Heart right ventricle (tissue), 16 donors: ENCODE measurements at regions not wholly inside any gene's neighbourhood (a gene's known extent, or its start where the extent isn't known, plus 50 kb on each side); places are given as distances from the start of the nearest gene placed in this dataset.
A peak's percentile ranks its signal among the peaks of the same experiment; 100 is the strongest.

Source experiments
- ATAC-seq, 8 donors: fragments of 200-7000 bp; cut with Tn5 transposase; one replicate each; pipeline ENCODE4 v1.9.1; 2020; ENCODE audit warnings: mild to moderate bottlenecking in 8 of 8, moderate library complexity in 8 of 8, moderate number of reproducible peaks in 1 of 8
- DNase-seq, 2 donors: peaks; one replicate each; pipeline ENCODE4 v3.0.0-alpha.2; 2020
- H3K27ac ChIP-seq, 10 donors: fragments of 200-600 bp; sonication (generic) in 2 of 10; one replicate each; pipeline versions ENCODE4 v1.5.0 to v1.8.0; 2020 to 2022; ENCODE audit warnings: mild to moderate bottlenecking in 3 of 10
- H3K27me3 ChIP-seq, 7 donors: fragments of 200-600 bp; one replicate each; pipeline ENCODE4 v1.8.0; 2021 to 2022; ENCODE audit warnings: mild to moderate bottlenecking in 2 of 7
- H3K36me3 ChIP-seq, 9 donors: fragments of 200-600 bp; sonication (generic) in 1 of 9; one replicate each; pipeline versions ENCODE4 v1.5.0 to v1.8.0; 2020 to 2022; ENCODE audit warnings: mild to moderate bottlenecking in 2 of 9
- H3K4me1 ChIP-seq, 9 donors: fragments of 200-600 bp; sonication (generic) in 1 of 9; one replicate each; pipeline versions ENCODE4 v1.5.0 to v1.8.0; 2020 to 2022; ENCODE audit warnings: mild to moderate bottlenecking in 4 of 9
- H3K4me3 ChIP-seq, 10 donors: fragments of 200-600 bp; sonication (generic) in 2 of 10; one replicate each; pipeline versions ENCODE4 v1.5.0 to v1.8.0; 2020 to 2022; ENCODE audit warnings: mild to moderate bottlenecking in 7 of 10, moderate library complexity in 2 of 10
- H3K9me3 ChIP-seq, 11 donors: fragments of 200-600 bp in 10 of 11; sonication (generic) in 2 of 11; one replicate each; pipeline versions ENCODE4 v1.5.0 to v1.8.0; 2013 to 2022; ENCODE audit warnings: mild to moderate bottlenecking in 2 of 11, control low read depth in 1 of 11, moderate library complexity in 1 of 11
- WGBS, 2 donors: extraction: QIAGEN DNeasy Blood & Tissue Kit; methylation state at CpG; one replicate each; pipeline ENCODE4 v1.1.7; 2013; ENCODE audit warnings: inconsistent platforms in 1 of 2; 5-methylcytosine and 5-hydroxymethylcytosine counted together
- intact Hi-C, 10 donors: fragments of 100-400 bp; cut with DNase I; formaldehyde crosslinking; loops; one replicate each; pipeline versions ENCODE4 v1.11.1 to v1.14.2; 2022
- TF ChIP-seq, protein P1 (sequence below), 9 donors: fragments of 200-600 bp; sonication (generic) in 2 of 9; IDR thresholded peaks; one replicate each; pipeline versions ENCODE4 v1.5.0 to v1.8.0; 2021 to 2022; ENCODE audit warnings: antibody characterized with exemption in 9 of 9, mild to moderate bottlenecking in 5 of 9, moderate library complexity in 1 of 9
- donor health status: Arrhythmogenic right ventricular cardiomyopathy.
- donor health status: ischemic (EF 13 %, LVEDD 7.1; RV severe dilation, severe dysfunction).
- donor health status: healthy with polysubstance abuse.
- donor health status: DM: no; HTN: yes; CAD: no.
- donor health status: DM: no; HTN: no; CAD: no.
- donor health status: ischemic (EF 25% LVEDD 6.9; RV normal size, moderate dysfunction).
- donor health status: ischemic (EF 25% LVEDD 5.7; RV mildly dilated, moderate dysfunction).
- donor health status: healthy.
- donor health status: DM: yes; HTN: yes; CAD: no.
- donor health status: Ischemic cardiomyopathy.
- donor health status: ischemic (EF 35%, LVEDD 5.7; RV mildly dilated, moderate dysfunction).
- donor health status: nonischemic (EF 11% LVEDD 7.7; RV severe dilation, severe dysfunction).
- donor health status: DM: yes; HTN: yes; CAD: no.
- donor health status: PGD.
- donor health status: ischemic (EF 29% LVEDD 5.4; RV normal size, mild dysfunction).
- donor health status: nonischemic (EF 23%, LVEDD 6.1; RV moderate dilation, normal function).

DNA sequence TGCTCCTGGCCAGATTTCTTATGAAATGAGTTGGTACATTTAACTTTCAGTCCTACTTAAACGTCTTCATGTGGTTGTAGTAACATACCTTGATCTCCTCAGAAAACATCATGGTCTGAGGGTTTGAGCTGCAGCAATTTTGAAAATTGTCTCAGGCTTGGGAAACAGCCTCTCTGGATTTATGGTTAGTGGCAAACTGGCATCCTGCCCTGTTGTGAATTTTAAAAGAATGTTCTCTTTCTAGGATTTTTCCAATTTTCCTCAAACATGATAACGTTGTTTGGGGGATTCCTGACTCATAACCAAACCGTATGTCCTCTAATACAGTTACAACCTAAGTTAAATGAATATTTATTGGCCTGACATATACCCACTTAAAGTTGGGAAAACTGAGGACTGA, 624.4 kb downstream of the LMO4 start:
- intact Hi-C loops, result loop anchor here in 9 of 10 donors (2.0 to 10.0 kb wide), 9 partner anchors 626 to 828 kb away; partner anchors contain the start of gene LMO4 (in 3 of the 9)
- Histone ChIP-seq H3K9me3 (no peaks in the 10 kb centered on the region), H3K4me1 (peaks cover 0 to 24% (median 0%) of the 10 kb centered on the region in 9 donors), H3K4me3 (no peak overlapping the region), H3K27me3 (no peaks in the 10 kb centered on the region), H3K27ac (no peak overlapping the region), H3K36me3 (no peaks in the 10 kb centered on the region)
- no peak for ATAC-seq
- TF ChIP-seq, protein P1, sequence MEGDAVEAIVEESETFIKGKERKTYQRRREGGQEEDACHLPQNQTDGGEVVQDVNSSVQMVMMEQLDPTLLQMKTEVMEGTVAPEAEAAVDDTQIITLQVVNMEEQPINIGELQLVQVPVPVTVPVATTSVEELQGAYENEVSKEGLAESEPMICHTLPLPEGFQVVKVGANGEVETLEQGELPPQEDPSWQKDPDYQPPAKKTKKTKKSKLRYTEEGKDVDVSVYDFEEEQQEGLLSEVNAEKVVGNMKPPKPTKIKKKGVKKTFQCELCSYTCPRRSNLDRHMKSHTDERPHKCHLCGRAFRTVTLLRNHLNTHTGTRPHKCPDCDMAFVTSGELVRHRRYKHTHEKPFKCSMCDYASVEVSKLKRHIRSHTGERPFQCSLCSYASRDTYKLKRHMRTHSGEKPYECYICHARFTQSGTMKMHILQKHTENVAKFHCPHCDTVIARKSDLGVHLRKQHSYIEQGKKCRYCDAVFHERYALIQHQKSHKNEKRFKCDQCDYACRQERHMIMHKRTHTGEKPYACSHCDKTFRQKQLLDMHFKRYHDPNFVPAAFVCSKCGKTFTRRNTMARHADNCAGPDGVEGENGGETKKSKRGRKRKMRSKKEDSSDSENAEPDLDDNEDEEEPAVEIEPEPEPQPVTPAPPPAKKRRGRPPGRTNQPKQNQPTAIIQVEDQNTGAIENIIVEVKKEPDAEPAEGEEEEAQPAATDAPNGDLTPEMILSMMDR (IDR thresholded peaks at IDR 0.05), result no peak
- 63 to 82% methylated on average over 3 of the region's 3 CpGs for WGBS, 2 donors
- no peak for DNase-seq

DNA sequence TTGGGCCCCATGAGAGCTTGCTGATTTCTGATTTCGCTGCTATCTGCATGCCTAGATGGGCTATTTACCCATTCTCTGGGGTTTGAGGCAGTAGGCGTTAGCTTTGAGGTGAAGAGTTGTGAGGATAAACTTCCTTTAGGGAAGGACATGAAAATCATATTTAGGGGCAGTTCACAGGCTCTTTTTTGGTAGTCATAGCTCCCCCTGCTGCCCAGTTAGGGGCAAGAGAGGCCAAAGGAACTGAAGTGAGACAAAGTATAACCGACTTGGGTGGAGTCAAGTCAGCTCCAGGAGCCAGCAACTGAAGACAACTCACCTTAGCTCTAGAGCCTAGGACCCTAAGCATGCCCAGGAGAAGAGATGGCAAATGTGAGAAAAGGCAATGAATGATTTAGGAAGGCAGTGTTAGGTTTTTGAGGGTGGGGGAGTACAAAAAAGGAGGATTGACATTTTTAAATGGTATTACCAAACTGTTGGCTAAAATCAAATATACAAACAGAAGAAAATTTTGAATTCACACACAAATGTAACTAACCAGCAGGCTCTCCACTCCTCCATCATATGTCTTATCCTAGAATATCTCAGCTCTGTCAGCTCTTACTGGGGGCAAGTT, 625.2 kb downstream of the LMO4 start:
- peak; percentile 39 to 83 (median 72) for ATAC-seq
- TF ChIP-seq, protein P1 (IDR thresholded peaks at IDR 0.05), result peak; percentile 50 to 89 (median 82)
- H3K27me3 ChIP-seq, result no peaks in the 10 kb centered on the region
- no peaks in the 10 kb centered on the region for H3K9me3 ChIP-seq
- H3K36me3 ChIP-seq, result no peaks in the 10 kb centered on the region
- no peak overlapping the region for H3K4me3 ChIP-seq
- intact Hi-C loops, result loop anchor here in 9 of 10 donors (2.0 to 10.0 kb wide), 10 partner anchors 627 to 829 kb away; partner anchors contain the start of gene LMO4 (in 3 of the 9)
- no peak overlapping the region for H3K27ac ChIP-seq
- DNase-seq, result peak; percentile 27 to 66
- WGBS, 2 donors, result 11 to 26% methylated on average over 3 of the region's 3 CpGs
- peaks cover 0 to 24% (median 0%) of the 10 kb centered on the region in 9 donors for H3K4me1 ChIP-seq

- WGBS, 2 donors, result 56 to 63% methylated on average over 5 of the region's 5 CpGs
- intact Hi-C loops, result loop anchor here in 8 of 10 donors (2.0 to 10.0 kb wide), 8 partner anchors 628 to 830 kb away; partner anchors contain the start of gene LMO4 (in 1 of the 8)
- no peak overlapping the region for H3K4me3 ChIP-seq
- no peak overlapping the region for H3K27ac ChIP-seq
- DNase-seq (no peak), ATAC-seq (peak in 4 of 8 donors; percentile 56 to 80 (median 75))
- H3K36me3 ChIP-seq, result no peaks in the 10 kb centered on the region
- TF ChIP-seq, protein P1 (IDR thresholded peaks at IDR 0.05), result no peak
- peaks cover 0 to 24% (median 0%) of the 10 kb centered on the region in 9 donors for H3K4me1 ChIP-seq
- H3K27me3 ChIP-seq, result no peaks in the 10 kb centered on the region
- H3K9me3 ChIP-seq, result no peaks in the 10 kb centered on the region
Observed at GRCh38 chr1:87955038-87955437, 626.4 kb downstream of the LMO4 start.

DNA sequence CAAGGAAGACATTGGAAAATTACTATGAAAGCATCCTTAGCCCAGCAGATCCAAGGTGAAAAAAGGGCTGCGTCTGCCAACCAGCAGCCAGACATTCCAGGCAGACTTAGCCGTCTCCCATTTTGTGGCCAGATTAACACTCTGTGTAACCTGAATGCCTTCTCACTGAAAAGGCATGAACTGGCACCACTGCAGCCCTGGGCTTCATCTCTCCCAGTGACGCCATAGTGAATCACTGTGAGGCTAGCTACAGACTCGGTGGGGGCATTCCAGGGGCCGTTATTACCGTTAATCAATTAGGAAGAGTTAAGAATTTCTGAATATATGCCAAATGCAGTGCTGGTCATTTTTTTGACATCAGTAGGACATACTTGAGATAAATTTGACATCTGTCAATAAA, 627.4 kb downstream of the LMO4 start:
- intact Hi-C loops, result loop anchor here in 7 of 10 donors (5.0 to 10.0 kb wide), 6 partner anchors 629 to 831 kb away; partner anchors contain the start of gene LMO4 (in 1 of the 7)
- Histone ChIP-seq H3K9me3 (no peaks in the 10 kb centered on the region), H3K4me3 (no peak overlapping the region), H3K27ac (no peak overlapping the region), H3K36me3 (no peaks in the 10 kb centered on the region), H3K27me3 (no peaks in the 10 kb centered on the region), H3K4me1 (peaks cover 0 to 24% (median 0%) of the 10 kb centered on the region in 9 donors)
- DNase-seq (peak in 1 of 2 donors; percentile 13), ATAC-seq (peak in 6 of 8 donors; percentile 68 to 97 (median 82))
- 33 to 45% methylated on average over 6 of the region's 6 CpGs for WGBS, 2 donors
- TF ChIP-seq, protein P1 (IDR thresholded peaks at IDR 0.05), result no peak
